Keratinocyte (primary cell): ENCODE measurements at regions not wholly inside any gene's neighbourhood (a gene's known extent, or its start where the extent isn't known, plus 50 kb on each side); places are given as distances from the start of the nearest gene placed in this dataset.

ENCODE experiments used
- DNase-seq: peaks from one replicate; pipeline ENCODE4 v3.0.0-alpha.2; 2011; ENCODE audit warnings: low read depth, missing footprints, low spot score
- FAIRE-seq: peaks from 2 replicates; lab custom pipeline; 2011; peaks lifted over from hg19 to GRCh38; lab: Jason Lieb, UNC
- H2AFZ ChIP-seq: 2 replicates; pipeline ENCODE4 v1.6.0; 2012; ENCODE audit warnings: low read length, control low read depth, inconsistent platforms; ENCODE audit not compliant: control insufficient read depth
- H3K27ac ChIP-seq: 2 replicates; pipeline ENCODE4 v1.5.1; 2011; ENCODE audit warnings: low read length; ENCODE audit not compliant: control insufficient read depth, insufficient read depth
- H3K27me3 ChIP-seq: 3 replicates; pipeline ENCODE4 v1.6.0; 2011; ENCODE audit warnings: low read length; ENCODE audit not compliant: control insufficient read depth, insufficient read depth; ENCODE audit errors: extremely low read depth
- H3K36me3 ChIP-seq, 2 experiments: 2 replicates in 1 of 2; 3 replicates in 1 of 2; pipeline ENCODE4 v1.5.1; 2011; ENCODE audit warnings: low read length in 2 of 2, mild to moderate bottlenecking in 1 of 2; ENCODE audit not compliant: control insufficient read depth in 2 of 2, insufficient read depth in 2 of 2; ENCODE audit errors: extremely low read depth in 1 of 2
- H3K4me1 ChIP-seq: 3 replicates; pipeline ENCODE4 v1.5.1; 2011; ENCODE audit warnings: low read length; ENCODE audit not compliant: control insufficient read depth, insufficient read depth; ENCODE audit errors: extremely low read depth
- H3K4me2 ChIP-seq: 3 replicates; pipeline ENCODE4 v1.6.0; 2011; ENCODE audit warnings: low read depth, low read length; ENCODE audit not compliant: control insufficient read depth, insufficient read depth; ENCODE audit errors: extremely low read depth
- H3K4me3 ChIP-seq, 3 experiments: fragments of 200-600 bp in 1 of 3; sonication (generic) in 1 of 3; 2 replicates in 2 of 3; 3 replicates in 1 of 3; pipeline ENCODE4 v1.5.1; 2011 to 2016; ENCODE audit warnings: low read length in 3 of 3, mild to moderate bottlenecking in 3 of 3, control low read depth in 2 of 3, inconsistent platforms in 1 of 3, low read depth in 1 of 3, mixed read lengths in 1 of 3, mixed run types in 1 of 3, moderate library complexity in 1 of 3; ENCODE audit not compliant: control insufficient read depth in 2 of 3, insufficient read depth in 2 of 3; ENCODE audit errors: extremely low read depth in 1 of 3
- H3K79me2 ChIP-seq: 2 replicates; pipeline ENCODE4 v1.6.0; 2012; ENCODE audit warnings: low read length; ENCODE audit not compliant: control insufficient read depth, insufficient read depth
- H3K9ac ChIP-seq: 3 replicates; pipeline ENCODE4 v1.6.0; 2011; ENCODE audit warnings: low read length; ENCODE audit not compliant: control insufficient read depth, insufficient read depth; ENCODE audit errors: extremely low read depth
- H3K9me1 ChIP-seq: 3 replicates; pipeline ENCODE4 v1.6.0; 2011; ENCODE audit warnings: low read length; ENCODE audit not compliant: control insufficient read depth, insufficient read depth; ENCODE audit errors: extremely low read depth
- H3K9me3 ChIP-seq: 2 replicates; pipeline ENCODE4 v1.5.1; 2012; ENCODE audit warnings: low read depth, low read length; ENCODE audit not compliant: control insufficient read depth
- H4K20me1 ChIP-seq: 3 replicates; pipeline ENCODE4 v1.6.0; 2011; ENCODE audit warnings: low read length; ENCODE audit not compliant: control insufficient read depth, insufficient read depth; ENCODE audit errors: extremely low read depth
- EZH2 ChIP-seq: IDR thresholded peaks from one replicate; pipeline ENCODE4 v1.6.1; 2012; ENCODE audit warnings: inconsistent platforms, mild to moderate bottlenecking, low read length, moderate library complexity
- dilution Hi-C: fragments of 300-500 bp; cut with MboI; formaldehyde crosslinking; loops from one replicate; pipeline ENCODE4 v1.7.0; 2020; ENCODE audit warnings: low sequenced_read_pairs; ENCODE audit not compliant: extremely low pct_ligation_motif_present
- TF ChIP-seq, protein P1 (sequence below), 3 experiments: IDR thresholded peaks in 1 of 3; conservative IDR thresholded peaks in 1 of 3; optimal IDR thresholded peaks in 1 of 3; 2 replicates in 2 of 3; 3 replicates in 1 of 3; pipeline versions ENCODE3 to v1.5.1; 2011; ENCODE audit warnings: low read length in 3 of 3, mild to moderate bottlenecking in 3 of 3, moderate library complexity in 2 of 3, control low read depth in 1 of 3, inconsistent platforms in 1 of 3; ENCODE audit not compliant: insufficient read depth in 2 of 3; ENCODE audit errors: extremely low read depth in 1 of 3

DNA sequence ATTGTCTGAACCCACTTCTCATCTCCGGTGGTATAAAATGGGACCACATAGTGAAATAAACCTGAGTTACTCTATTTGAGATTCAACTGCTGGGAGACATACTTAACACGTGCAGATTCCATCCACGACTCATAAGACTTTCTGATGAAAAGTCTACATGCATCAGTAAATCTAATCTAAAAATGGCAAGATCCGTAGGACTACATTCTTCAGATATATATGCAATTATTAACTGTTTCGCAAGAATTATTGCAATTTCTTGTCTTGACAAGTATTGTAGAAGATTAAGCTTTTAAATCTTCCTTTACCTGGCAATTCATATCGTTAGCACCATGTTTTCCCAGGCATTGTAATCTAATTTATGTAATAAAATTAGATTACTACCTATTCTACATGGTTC, 718.7 kb upstream of the CBLB start:
- DNase-seq (no peak), FAIRE-seq (no peak)
- H3K9me1 ChIP-seq, result no peaks in the 10 kb centered on the region
- peak overlapping the region; percentile 8 for H3K4me2 ChIP-seq
- H3K4me3 ChIP-seq, result no peak overlapping the region
- dilution Hi-C loops, result no loop called here
- H3K9ac ChIP-seq, result no peak overlapping the region
- no peak overlapping the region for H2AFZ ChIP-seq
- no peaks in the 10 kb centered on the region for H4K20me1 ChIP-seq
- H3K27me3 ChIP-seq, result no peaks in the 10 kb centered on the region
- no peak overlapping the region for H3K27ac ChIP-seq
- TF ChIP-seq, protein P1, sequence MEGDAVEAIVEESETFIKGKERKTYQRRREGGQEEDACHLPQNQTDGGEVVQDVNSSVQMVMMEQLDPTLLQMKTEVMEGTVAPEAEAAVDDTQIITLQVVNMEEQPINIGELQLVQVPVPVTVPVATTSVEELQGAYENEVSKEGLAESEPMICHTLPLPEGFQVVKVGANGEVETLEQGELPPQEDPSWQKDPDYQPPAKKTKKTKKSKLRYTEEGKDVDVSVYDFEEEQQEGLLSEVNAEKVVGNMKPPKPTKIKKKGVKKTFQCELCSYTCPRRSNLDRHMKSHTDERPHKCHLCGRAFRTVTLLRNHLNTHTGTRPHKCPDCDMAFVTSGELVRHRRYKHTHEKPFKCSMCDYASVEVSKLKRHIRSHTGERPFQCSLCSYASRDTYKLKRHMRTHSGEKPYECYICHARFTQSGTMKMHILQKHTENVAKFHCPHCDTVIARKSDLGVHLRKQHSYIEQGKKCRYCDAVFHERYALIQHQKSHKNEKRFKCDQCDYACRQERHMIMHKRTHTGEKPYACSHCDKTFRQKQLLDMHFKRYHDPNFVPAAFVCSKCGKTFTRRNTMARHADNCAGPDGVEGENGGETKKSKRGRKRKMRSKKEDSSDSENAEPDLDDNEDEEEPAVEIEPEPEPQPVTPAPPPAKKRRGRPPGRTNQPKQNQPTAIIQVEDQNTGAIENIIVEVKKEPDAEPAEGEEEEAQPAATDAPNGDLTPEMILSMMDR (optimal IDR thresholded peaks at IDR 0.05 in 1 of 3, IDR thresholded peaks at IDR 0.05 in 1 of 3, conservative IDR thresholded peaks at IDR 0.05 in 1 of 3; ENCODE audit: extremely low read depth in 1 of 3, insufficient read depth in 2 of 3, low read length in 3 of 3), result no peak
- no peak for TF ChIP-seq EZH2
- H3K36me3 ChIP-seq, result no peaks in the 10 kb centered on the region
- H3K9me3 ChIP-seq, result no peaks in the 10 kb centered on the region
- no peaks in the 10 kb centered on the region for H3K79me2 ChIP-seq
- peaks cover 32% of the 10 kb centered on the region for H3K4me1 ChIP-seq

DNA sequence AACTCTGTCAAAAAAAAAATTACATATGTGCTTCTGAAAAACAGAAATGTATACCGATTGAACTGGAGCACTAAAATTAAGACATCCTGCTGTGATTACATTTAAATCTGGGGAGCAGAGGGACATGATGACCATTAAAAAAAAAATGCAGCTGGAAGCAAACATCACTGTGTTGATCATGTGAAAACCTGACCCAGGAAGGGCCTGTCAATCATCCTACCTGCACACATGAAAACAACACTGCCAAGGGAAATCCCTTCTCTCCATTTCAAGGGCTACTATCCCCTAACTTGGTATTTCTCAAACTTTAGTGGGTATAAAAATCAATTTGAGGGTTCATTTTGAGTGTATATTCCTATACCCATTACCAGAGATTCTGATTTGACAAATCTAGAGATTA, 719.9 kb upstream of the CBLB start:
- TF ChIP-seq EZH2, result no peak
- TF ChIP-seq, protein P1 (optimal IDR thresholded peaks at IDR 0.05 in 1 of 3, IDR thresholded peaks at IDR 0.05 in 1 of 3, conservative IDR thresholded peaks at IDR 0.05 in 1 of 3; ENCODE audit: extremely low read depth in 1 of 3, insufficient read depth in 2 of 3, low read length in 3 of 3), result no peak
- DNase-seq (no peak), FAIRE-seq (no peak)
- no peaks in the 10 kb centered on the region for H3K9me1 ChIP-seq
- H3K79me2 ChIP-seq, result no peaks in the 10 kb centered on the region
- no peaks in the 10 kb centered on the region for H4K20me1 ChIP-seq
- dilution Hi-C loops, result no loop called here
- no peak overlapping the region for H2AFZ ChIP-seq
- H3K27ac ChIP-seq, result peak overlapping the region; percentile 58
- H3K4me3 ChIP-seq, result peak overlapping the region in 1 of 3 experiments; percentile 43
- H3K4me1 ChIP-seq, result peaks cover 32% of the 10 kb centered on the region
- H3K27me3 ChIP-seq, result no peaks in the 10 kb centered on the region
- peak overlapping the region; percentile 46 for H3K9ac ChIP-seq
- H3K9me3 ChIP-seq, result no peaks in the 10 kb centered on the region
- no peaks in the 10 kb centered on the region for H3K36me3 ChIP-seq
- H3K4me2 ChIP-seq, result peak overlapping the region; percentile 73
